Thoracic aorta (tissue), 2 donors: ENCODE measurements at regions not wholly inside any gene's neighbourhood (a gene's known extent, or its start where the extent isn't known, plus 50 kb on each side); places are given as distances from the start of the nearest gene placed in this dataset.
"Not testable (repeated sequence)": the region's sequence is repeated elsewhere in the genome, so short reads cannot be mapped to it uniquely, and the experiment has no call there.

ENCODE experiments used
- ATAC-seq: fragments of 150-250 bp; one replicate; pipeline ENCODE4 v1.8.0; 2017; ENCODE audit warnings: low read depth; ENCODE audit not compliant: insufficient number of reproducible peaks, low FRiP score
- DNase-seq: peaks from one replicate; pipeline ENCODE4 v3.0.0-alpha.2; 2020; ENCODE audit warnings: low spot score
- H3K27ac ChIP-seq, 2 donors: fragments of 200-600 bp; sonication (generic); 1 replicate in 1 of 2; 2 replicates in 1 of 2; pipeline ENCODE4 v1.5.1; 2016; ENCODE audit warnings: mild to moderate bottlenecking in 2 of 2, moderate library complexity in 2 of 2
- H3K27me3 ChIP-seq: fragments of 200-600 bp; sonication (generic); replicated peaks from 2 replicates; pipeline ENCODE4 v1.6.0; 2016; ENCODE audit warnings: mild to moderate bottlenecking; ENCODE audit not compliant: insufficient read depth
- H3K36me3 ChIP-seq: fragments of 200-600 bp; sonication (generic); one replicate; pipeline ENCODE4 v1.5.1; 2016
- H3K4me1 ChIP-seq, 2 donors: fragments of 200-600 bp; sonication (generic); 1 replicate in 1 of 2; 2 replicates in 1 of 2; pipeline versions ENCODE4 v1.5.1 to v1.6.0; 2016; ENCODE audit warnings: low read depth in 2 of 2, mild to moderate bottlenecking in 1 of 2; ENCODE audit not compliant: control insufficient read depth in 1 of 2
- H3K4me3 ChIP-seq: fragments of 200-600 bp; sonication (generic); 2 replicates; pipeline ENCODE4 v1.5.1; 2016; ENCODE audit warnings: mild to moderate bottlenecking
- H3K9me3 ChIP-seq: fragments of 200-600 bp; sonication (generic); 2 replicates; pipeline ENCODE4 v1.5.1; 2016
- TF ChIP-seq, protein P1 (sequence below): fragments of 200-600 bp; sonication (generic); IDR thresholded peaks from one replicate; pipeline ENCODE4 v1.5.1; 2019; ENCODE audit warnings: antibody characterized with exemption

DNA sequence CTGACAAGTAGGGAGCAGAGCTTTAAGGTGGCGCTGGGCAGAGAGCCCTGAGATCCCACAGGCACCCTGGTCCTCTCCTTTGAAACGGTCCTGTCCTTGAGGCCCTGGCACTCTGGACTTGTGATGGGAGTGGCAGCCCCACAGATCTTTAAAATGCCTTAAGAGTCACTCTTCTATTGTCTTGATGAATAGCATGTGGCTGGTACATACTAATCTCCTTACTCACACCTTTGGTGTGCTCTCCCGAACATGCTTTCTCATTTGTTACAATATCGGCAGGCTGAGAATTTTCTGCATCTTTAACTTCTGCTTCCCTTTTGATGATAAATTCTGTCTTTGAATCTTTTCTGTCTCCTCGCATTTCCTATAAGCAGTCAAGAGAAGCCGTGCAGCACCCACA is 333.8 kb downstream of the TFAP2A start:
- DNase-seq (no peak), ATAC-seq (no peak)
- TF ChIP-seq, protein P1, sequence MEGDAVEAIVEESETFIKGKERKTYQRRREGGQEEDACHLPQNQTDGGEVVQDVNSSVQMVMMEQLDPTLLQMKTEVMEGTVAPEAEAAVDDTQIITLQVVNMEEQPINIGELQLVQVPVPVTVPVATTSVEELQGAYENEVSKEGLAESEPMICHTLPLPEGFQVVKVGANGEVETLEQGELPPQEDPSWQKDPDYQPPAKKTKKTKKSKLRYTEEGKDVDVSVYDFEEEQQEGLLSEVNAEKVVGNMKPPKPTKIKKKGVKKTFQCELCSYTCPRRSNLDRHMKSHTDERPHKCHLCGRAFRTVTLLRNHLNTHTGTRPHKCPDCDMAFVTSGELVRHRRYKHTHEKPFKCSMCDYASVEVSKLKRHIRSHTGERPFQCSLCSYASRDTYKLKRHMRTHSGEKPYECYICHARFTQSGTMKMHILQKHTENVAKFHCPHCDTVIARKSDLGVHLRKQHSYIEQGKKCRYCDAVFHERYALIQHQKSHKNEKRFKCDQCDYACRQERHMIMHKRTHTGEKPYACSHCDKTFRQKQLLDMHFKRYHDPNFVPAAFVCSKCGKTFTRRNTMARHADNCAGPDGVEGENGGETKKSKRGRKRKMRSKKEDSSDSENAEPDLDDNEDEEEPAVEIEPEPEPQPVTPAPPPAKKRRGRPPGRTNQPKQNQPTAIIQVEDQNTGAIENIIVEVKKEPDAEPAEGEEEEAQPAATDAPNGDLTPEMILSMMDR: no peak
- no peaks in the 10 kb centered on the region for H3K4me1 ChIP-seq
- no peak overlapping the region for H3K4me3 ChIP-seq
- no peaks in the 10 kb centered on the region for H3K27me3 ChIP-seq
- H3K9me3 ChIP-seq: no peaks in the 10 kb centered on the region
- H3K36me3 ChIP-seq: no peaks in the 10 kb centered on the region
- no peak overlapping the region for H3K27ac ChIP-seq

DNA sequence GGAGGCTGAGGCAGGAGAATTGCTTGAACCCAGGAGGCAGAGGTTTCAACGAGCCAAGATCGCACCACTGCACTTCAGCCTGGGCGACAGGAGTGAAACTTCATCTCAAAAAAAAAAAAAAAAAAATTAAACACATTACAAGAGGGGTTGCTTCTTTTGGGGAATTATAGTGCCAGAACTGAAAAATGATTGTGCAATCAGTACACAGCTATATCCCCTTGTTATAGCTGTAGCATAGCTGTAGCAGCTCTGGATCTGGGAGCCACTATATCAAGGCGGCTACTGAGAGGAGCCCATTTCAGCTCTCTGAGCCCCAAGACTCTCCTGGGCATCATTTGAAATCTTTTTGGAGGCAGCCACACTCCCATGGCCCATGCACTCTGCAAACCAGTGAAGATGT is 334.3 kb downstream of the TFAP2A start:
- TF ChIP-seq, protein P1: no peak
- Histone ChIP-seq H3K9me3 (no peaks in the 10 kb centered on the region), H3K4me3 (no peak overlapping the region), H3K4me1 (no peaks in the 10 kb centered on the region), H3K36me3 (no peaks in the 10 kb centered on the region), H3K27ac (no peak overlapping the region), H3K27me3 (no peaks in the 10 kb centered on the region)
- ATAC-seq: no peak
- no peak for DNase-seq

DNA sequence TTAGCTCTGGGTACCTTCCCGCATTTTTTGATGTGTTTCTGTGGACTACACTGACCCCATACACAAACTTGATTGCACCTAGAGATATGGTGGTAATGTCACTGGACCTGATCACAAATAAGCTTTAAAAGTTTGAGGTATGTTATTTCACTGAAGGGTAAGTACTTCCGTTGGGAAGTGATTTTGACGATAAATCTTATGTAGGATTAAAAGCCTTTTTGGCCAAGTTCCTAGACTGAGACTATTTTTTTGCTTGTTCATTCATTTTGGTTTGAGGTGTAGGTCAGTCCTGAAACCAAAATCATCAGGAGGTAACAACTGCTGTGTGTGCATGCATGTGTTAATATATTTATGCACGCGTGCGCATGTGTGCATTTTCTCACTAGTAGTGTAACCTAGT is 336.3 kb downstream of the TFAP2A start:
- no peaks in the 10 kb centered on the region for H3K4me1 ChIP-seq
- H3K27ac ChIP-seq: no peak overlapping the region
- H3K36me3 ChIP-seq: no peaks in the 10 kb centered on the region
- H3K4me3 ChIP-seq: no peak overlapping the region
- H3K27me3 ChIP-seq: no peaks in the 10 kb centered on the region
- H3K9me3 ChIP-seq: no peaks in the 10 kb centered on the region
- ATAC-seq (no peak), DNase-seq (no peak)
- TF ChIP-seq, protein P1: no peak

DNA sequence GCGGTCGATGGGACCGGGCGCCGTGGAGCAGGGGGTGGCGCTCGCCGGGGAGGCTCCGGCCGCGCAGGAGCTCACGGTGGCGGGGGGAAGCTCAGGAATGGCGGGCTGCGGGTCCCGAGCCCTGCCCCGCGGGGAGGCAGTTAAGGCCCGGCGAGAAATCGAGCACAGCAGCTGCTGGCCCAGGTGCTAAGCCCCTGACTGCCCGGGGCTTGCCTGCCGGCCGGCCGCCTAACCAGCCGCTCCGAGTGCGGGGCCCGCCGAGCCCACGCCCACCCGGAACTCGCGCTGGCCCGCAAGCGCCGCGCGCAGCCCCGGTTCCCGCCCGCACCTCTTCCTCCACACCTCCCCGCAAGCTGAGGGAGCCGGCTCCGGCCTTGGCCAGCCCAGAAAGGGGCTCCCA is 340.1 kb downstream of the TFAP2A start:
- not testable (repeated sequence) for H3K9me3 ChIP-seq, DNase-seq, H3K36me3 ChIP-seq, ATAC-seq, H3K27me3 ChIP-seq, H3K27ac ChIP-seq, H3K4me3 ChIP-seq, H3K4me1 ChIP-seq

DNA sequence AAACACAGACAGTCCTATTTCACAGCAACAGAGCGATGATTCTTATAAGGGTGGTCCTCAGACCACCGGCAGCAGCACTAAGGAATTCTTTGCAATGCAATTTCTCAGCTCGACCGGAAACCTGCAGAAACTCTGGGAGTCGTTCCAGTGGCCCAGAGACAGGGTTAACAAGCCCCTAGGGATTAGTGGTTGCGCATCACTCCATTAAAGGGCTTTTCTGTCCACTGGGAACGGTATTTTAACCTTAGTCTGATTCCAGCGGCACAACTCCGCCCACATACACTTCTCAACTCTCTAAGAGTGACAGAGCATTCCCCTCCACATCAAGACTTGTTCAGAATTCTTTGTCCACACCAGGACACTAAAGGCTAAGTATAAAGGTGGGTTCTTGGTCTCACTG is 341.5 kb downstream of the TFAP2A start:
- Histone ChIP-seq H3K27me3 (no peaks in the 10 kb centered on the region), H3K9me3 (no peaks in the 10 kb centered on the region), H3K4me1 (no peaks in the 10 kb centered on the region), H3K36me3 (no peaks in the 10 kb centered on the region), H3K4me3 (no peak overlapping the region), H3K27ac (no peak overlapping the region)
- DNase-seq: no peak
- ATAC-seq: no peak
- TF ChIP-seq, protein P1: no peak

DNA sequence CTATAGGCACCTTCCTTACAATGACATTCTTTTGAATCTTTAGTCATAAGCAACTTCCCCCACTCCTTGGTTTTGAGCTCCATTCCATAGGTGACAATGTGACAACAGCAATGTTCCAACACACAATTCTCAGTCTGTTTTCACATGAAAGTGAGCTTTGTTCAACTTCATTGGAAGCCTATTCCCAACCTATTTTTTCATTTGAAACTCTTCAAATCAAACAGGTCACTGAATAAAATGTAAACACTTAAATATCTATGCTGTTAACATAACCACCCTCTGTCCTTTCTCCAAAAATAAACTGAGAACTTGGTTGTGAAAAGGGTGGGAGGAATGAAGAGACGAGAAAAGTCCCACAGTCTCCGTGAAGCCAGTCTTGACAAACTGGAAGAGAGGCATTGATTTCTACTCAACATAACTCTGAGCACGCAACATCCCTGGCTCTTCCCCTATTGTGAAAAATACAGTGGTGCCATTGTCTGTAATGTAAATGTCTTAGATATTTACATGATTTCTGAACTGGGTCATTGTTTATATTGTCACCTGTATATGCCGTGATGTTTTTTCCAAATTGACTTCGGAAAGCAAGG is 343.1 kb downstream of the TFAP2A start:
- no peaks in the 10 kb centered on the region for H3K4me1 ChIP-seq
- no peak overlapping the region for H3K4me3 ChIP-seq
- TF ChIP-seq, protein P1: no peak
- H3K27me3 ChIP-seq: no peaks in the 10 kb centered on the region
- no peak overlapping the region for H3K27ac ChIP-seq
- ATAC-seq (no peak), DNase-seq (no peak)
- H3K9me3 ChIP-seq: no peaks in the 10 kb centered on the region
- no peaks in the 10 kb centered on the region for H3K36me3 ChIP-seq
